ENCODE measurements at regions not wholly inside any gene's neighbourhood (a gene's known extent, or its start where the extent isn't known, plus 50 kb on each side); places are given as distances from the start of the nearest gene placed in this dataset.
"Not testable (repeated sequence)": the region's sequence is repeated elsewhere in the genome, so short reads cannot be mapped to it uniquely, and the experiment has no call there.

- ATAC-seq, result peak; percentile 10 to 21
- intact Hi-C loops (cut with DNase I), result loop anchor here in 1 of 2 donors (5.0 kb wide), 1 partner anchor 98 kb away; no protein-coding TSS in a partner anchor
- DNase-seq, result no peak
Observed at GRCh38 chr3:69650066-69650419, 89.2 kb upstream of the MITF start.

- ATAC-seq (peak; percentile 84 to 85), DNase-seq (no peak)
- intact Hi-C loops (cut with DNase I), result loop anchor here in 1 of 2 donors (5.0 kb wide), 1 partner anchor 97 kb away; no protein-coding TSS in a partner anchor
Observed at GRCh38 chr3:69649120-69650065, 89.9 kb upstream of the MITF start.

GRCh38 chr3:69648126-69648525, 91.1 kb upstream of the MITF start:
- ATAC-seq (no peak), DNase-seq (no peak)
- intact Hi-C loops (cut with DNase I), result no loop called here

GRCh38 chr3:69647511-69648110, 91.7 kb upstream of the MITF start:
- DNase-seq, result no peak
- intact Hi-C loops (cut with DNase I), result no loop called here
- peak in 1 of 2 donors; percentile 33 for ATAC-seq

- no peak for ATAC-seq
- no peak for DNase-seq
- intact Hi-C loops (cut with DNase I), result no loop called here
Observed at GRCh38 chr3:69647081-69647480, 92.2 kb upstream of the MITF start.

- ATAC-seq, result no peak
- intact Hi-C loops (cut with DNase I), result no loop called here
- DNase-seq, result no peak
Observed at GRCh38 chr3:69646287-69647067, 92.8 kb upstream of the MITF start.

- DNase-seq (no peak), ATAC-seq (peak; percentile 61 to 71)
- intact Hi-C loops (cut with DNase I), result no loop called here
Observed at GRCh38 chr3:69642606-69643005, 96.7 kb upstream of the MITF start.

- intact Hi-C loops (cut with DNase I), result no loop called here
- ATAC-seq, result no peak
Observed at GRCh38 chr3:69639851-69640250, 99.4 kb upstream of the MITF start.

GRCh38 chr3:69628951-69629350, 110.3 kb upstream of the MITF start:
- ATAC-seq, result no peak
- DNase-seq, result no peak
- intact Hi-C loops (cut with DNase I), result no loop called here

More at GRCh38 chr3:69639851-69640250, 99.4 kb upstream of the MITF start:
- DNase-seq, result no peak

- ATAC-seq, result no peak
- DNase-seq, result no peak
- intact Hi-C loops (cut with DNase I), result no loop called here
Observed at GRCh38 chr3:69613286-69613685, 126.0 kb upstream of the MITF start.

GRCh38 chr3:69612791-69613190, 126.5 kb upstream of the MITF start:
- ATAC-seq, result peak in 1 of 2 donors; percentile 41
- intact Hi-C loops (cut with DNase I), result no loop called here
- DNase-seq, result no peak

- intact Hi-C loops (cut with DNase I); DNase-seq; ATAC-seq: not testable (repeated sequence)
Observed at GRCh38 chr3:69609566-69609965, 129.7 kb upstream of the MITF start.

- DNase-seq, result no peak
- ATAC-seq, result peak; percentile 26 to 65
- intact Hi-C loops (cut with DNase I), result no loop called here
Observed at GRCh38 chr3:69607466-69608305, 131.6 kb upstream of the MITF start.

GRCh38 chr3:69605867-69606266, 133.4 kb upstream of the MITF start:
- DNase-seq (no peak), ATAC-seq (no peak)
- intact Hi-C loops (cut with DNase I), result no loop called here

GRCh38 chr3:69604735-69605450, 134.4 kb upstream of the MITF start:
- ATAC-seq (peak in 1 of 2 donors; percentile 67), DNase-seq (no peak)
- intact Hi-C loops (cut with DNase I), result no loop called here

GRCh38 chr3:69602112-69602511, 137.2 kb upstream of the MITF start:
- no peak for DNase-seq
- ATAC-seq, result peak in 1 of 2 donors; percentile 91
- intact Hi-C loops (cut with DNase I), result no loop called here

- no peak for ATAC-seq
- no peak for DNase-seq
- intact Hi-C loops (cut with DNase I), result no loop called here
Observed at GRCh38 chr3:69594286-69594685, 145.0 kb upstream of the MITF start.

GRCh38 chr3:69591164-69591736, 148.0 kb upstream of the MITF start:
- DNase-seq, result no peak
- intact Hi-C loops (cut with DNase I), result no loop called here
- ATAC-seq, result no peak

Measured in left cardiac atrium (tissue), 4 donors.